Activated CD4-positive, alpha-beta memory T cell treated with anti-CD3 and anti-CD28 coated beads, Interleukin-2, amount 10 ng/mL, durations not matched to agents 7 days and 5 days (primary cell): ENCODE measurements at regions not wholly inside any gene's neighbourhood (a gene's known extent, or its start where the extent isn't known, plus 50 kb on each side); places are given as distances from the start of the nearest gene placed in this dataset.
"Not testable (repeated sequence)": the region's sequence is repeated elsewhere in the genome, so short reads cannot be mapped to it uniquely, and the experiment has no call there.

Experiments
- CTCF ChIA-PET: fragments of 350-600 bp; sonication (Branson Sonifier 250); formaldehyde crosslinking; loops from one replicate; lab custom pipeline; 2021; ENCODE audit warnings: antibody characterized with exemption, inconsistent platforms; lab: Charles Lee
- POLR2A ChIA-PET: fragments of 350-600 bp; sonication (Branson Sonifier 250); formaldehyde crosslinking; loops from one replicate; lab custom pipeline; 2021; ENCODE audit warnings: antibody characterized with exemption; lab: Charles Lee
- DNase-seq: peaks from one replicate; pipeline ENCODE4 v3.0.0-alpha.2; 2020
- H3K27ac Mint-ChIP-seq: one replicate; pipeline ENCODE4 v1.8.0; 2021; ENCODE audit warnings: mild to moderate bottlenecking, mixed read lengths
- H3K27me3 Mint-ChIP-seq: one replicate; pipeline ENCODE4 v1.8.0; 2021; ENCODE audit warnings: mixed read lengths
- H3K36me3 Mint-ChIP-seq: one replicate; pipeline ENCODE4 v1.8.0; 2021; ENCODE audit warnings: low read depth, mixed read lengths
- H3K4me1 Mint-ChIP-seq: one replicate; pipeline ENCODE4 v1.8.0; 2021; ENCODE audit warnings: mixed read lengths
- H3K4me3 Mint-ChIP-seq: one replicate; pipeline ENCODE4 v1.8.0; 2021; ENCODE audit warnings: mild to moderate bottlenecking, mixed read lengths
- H3K9me3 Mint-ChIP-seq: one replicate; pipeline ENCODE4 v1.8.0; 2021; ENCODE audit warnings: mixed read lengths

- Mint-ChIP-seq H3K4me1 (no peaks in the 10 kb centered on the region), H3K4me3 (no peak overlapping the region), H3K27me3 (peaks cover 3% of the 10 kb centered on the region), H3K36me3 (no peaks in the 10 kb centered on the region), H3K9me3 (no peaks in the 10 kb centered on the region), H3K27ac (no peak overlapping the region)
- no peak for DNase-seq
- ChIA-PET POLR2A (no interaction called here), CTCF (no interaction called here)
Measured at GRCh38 chr17:33858682-33859081, 396.4 kb upstream of the CCL2 start.

GRCh38 chr17:33862772-33863602 is 392.1 kb upstream of the CCL2 start:
- no peaks in the 10 kb centered on the region for H3K9me3 Mint-ChIP-seq
- peaks cover 5% of the 10 kb centered on the region for H3K27me3 Mint-ChIP-seq
- no peaks in the 10 kb centered on the region for H3K4me1 Mint-ChIP-seq
- H3K36me3 Mint-ChIP-seq = no peaks in the 10 kb centered on the region
- H3K4me3 Mint-ChIP-seq = no peak overlapping the region
- no peak for DNase-seq
- POLR2A ChIA-PET = no interaction called here
- CTCF ChIA-PET = no interaction called here
- H3K27ac Mint-ChIP-seq = no peak overlapping the region

- Mint-ChIP-seq H3K4me3 (no peak overlapping the region), H3K4me1 (no peaks in the 10 kb centered on the region), H3K27me3 (peaks cover 2% of the 10 kb centered on the region), H3K9me3 (no peaks in the 10 kb centered on the region), H3K27ac (no peak overlapping the region), H3K36me3 (no peaks in the 10 kb centered on the region)
- POLR2A ChIA-PET = no interaction called here
- DNase-seq = no peak
- CTCF ChIA-PET = no interaction called here
Measured at GRCh38 chr17:33864758-33865229, 390.3 kb upstream of the CCL2 start.

GRCh38 chr17:33868899-33869298 is 386.2 kb upstream of the CCL2 start:
- POLR2A ChIA-PET = no interaction called here
- DNase-seq = no peak
- CTCF ChIA-PET = no interaction called here
- H3K27me3 Mint-ChIP-seq = peaks cover 8% of the 10 kb centered on the region
- no peaks in the 10 kb centered on the region for H3K9me3 Mint-ChIP-seq
- no peaks in the 10 kb centered on the region for H3K36me3 Mint-ChIP-seq
- no peak overlapping the region for H3K4me3 Mint-ChIP-seq
- H3K27ac Mint-ChIP-seq = no peak overlapping the region
- no peaks in the 10 kb centered on the region for H3K4me1 Mint-ChIP-seq

- Mint-ChIP-seq H3K27me3 (peaks cover 11% of the 10 kb centered on the region), H3K4me3 (no peak overlapping the region), H3K9me3 (no peaks in the 10 kb centered on the region), H3K4me1 (no peaks in the 10 kb centered on the region), H3K27ac (no peak overlapping the region), H3K36me3 (no peaks in the 10 kb centered on the region)
- no peak for DNase-seq
- ChIA-PET POLR2A (no interaction called here), CTCF (no interaction called here)
Measured at GRCh38 chr17:33870936-33871335, 384.1 kb upstream of the CCL2 start.

GRCh38 chr17:33871720-33872540 is 383.2 kb upstream of the CCL2 start:
- ChIA-PET POLR2A (no interaction called here), CTCF (no interaction called here)
- H3K27me3 Mint-ChIP-seq = peaks cover 9% of the 10 kb centered on the region
- H3K27ac Mint-ChIP-seq = no peak overlapping the region
- no peaks in the 10 kb centered on the region for H3K4me1 Mint-ChIP-seq
- H3K9me3 Mint-ChIP-seq = no peaks in the 10 kb centered on the region
- no peaks in the 10 kb centered on the region for H3K36me3 Mint-ChIP-seq
- H3K4me3 Mint-ChIP-seq = no peak overlapping the region
- no peak for DNase-seq

- no peak overlapping the region for H3K4me3 Mint-ChIP-seq
- H3K36me3 Mint-ChIP-seq = no peaks in the 10 kb centered on the region
- no peak for DNase-seq
- ChIA-PET CTCF (no interaction called here), POLR2A (no interaction called here)
- no peak overlapping the region for H3K27ac Mint-ChIP-seq
- peaks cover 10% of the 10 kb centered on the region for H3K27me3 Mint-ChIP-seq
- no peaks in the 10 kb centered on the region for H3K9me3 Mint-ChIP-seq
- H3K4me1 Mint-ChIP-seq = no peaks in the 10 kb centered on the region
Measured at GRCh38 chr17:33873201-33873617, 381.9 kb upstream of the CCL2 start.

- H3K4me3 Mint-ChIP-seq = no peak overlapping the region
- peaks cover 13% of the 10 kb centered on the region for H3K27me3 Mint-ChIP-seq
- H3K4me1 Mint-ChIP-seq = no peaks in the 10 kb centered on the region
- no peak for DNase-seq
- no peak overlapping the region for H3K27ac Mint-ChIP-seq
- CTCF ChIA-PET = no interaction called here
- no peaks in the 10 kb centered on the region for H3K36me3 Mint-ChIP-seq
- POLR2A ChIA-PET = no interaction called here
- H3K9me3 Mint-ChIP-seq = no peaks in the 10 kb centered on the region
Measured at GRCh38 chr17:33874617-33875060, 380.4 kb upstream of the CCL2 start.

- H3K27ac Mint-ChIP-seq = no peak overlapping the region
- no peaks in the 10 kb centered on the region for H3K36me3 Mint-ChIP-seq
- ChIA-PET POLR2A (no interaction called here), CTCF (no interaction called here)
- peaks cover 13% of the 10 kb centered on the region for H3K27me3 Mint-ChIP-seq
- no peaks in the 10 kb centered on the region for H3K9me3 Mint-ChIP-seq
- H3K4me3 Mint-ChIP-seq = no peak overlapping the region
- DNase-seq = no peak
- no peaks in the 10 kb centered on the region for H3K4me1 Mint-ChIP-seq
Measured at GRCh38 chr17:33875973-33876372, 379.1 kb upstream of the CCL2 start.

GRCh38 chr17:33882273-33882672 is 372.8 kb upstream of the CCL2 start:
- H3K9me3 Mint-ChIP-seq, H3K4me1 Mint-ChIP-seq, H3K4me3 Mint-ChIP-seq, DNase-seq, H3K36me3 Mint-ChIP-seq, H3K27ac Mint-ChIP-seq, CTCF ChIA-PET, POLR2A ChIA-PET, H3K27me3 Mint-ChIP-seq: not testable (repeated sequence)

GRCh38 chr17:33882677-33883076 is 372.4 kb upstream of the CCL2 start:
- H3K4me3 Mint-ChIP-seq, CTCF ChIA-PET, H3K4me1 Mint-ChIP-seq, H3K9me3 Mint-ChIP-seq, H3K27ac Mint-ChIP-seq, H3K27me3 Mint-ChIP-seq, H3K36me3 Mint-ChIP-seq, POLR2A ChIA-PET, DNase-seq: not testable (repeated sequence)

GRCh38 chr17:33888455-33888854 is 366.6 kb upstream of the CCL2 start:
- no peak overlapping the region for H3K4me3 Mint-ChIP-seq
- H3K27ac Mint-ChIP-seq = no peak overlapping the region
- H3K27me3 Mint-ChIP-seq = peaks cover 9% of the 10 kb centered on the region
- H3K36me3 Mint-ChIP-seq = no peaks in the 10 kb centered on the region
- ChIA-PET CTCF (no interaction called here), POLR2A (no interaction called here)
- no peak for DNase-seq
- H3K4me1 Mint-ChIP-seq = no peaks in the 10 kb centered on the region
- no peaks in the 10 kb centered on the region for H3K9me3 Mint-ChIP-seq

- ChIA-PET CTCF (no interaction called here), POLR2A (no interaction called here)
- Mint-ChIP-seq H3K4me3 (no peak overlapping the region), H3K36me3 (no peaks in the 10 kb centered on the region), H3K27me3 (peaks cover 9% of the 10 kb centered on the region), H3K9me3 (no peaks in the 10 kb centered on the region), H3K4me1 (no peaks in the 10 kb centered on the region), H3K27ac (no peak overlapping the region)
- no peak for DNase-seq
Measured at GRCh38 chr17:33889040-33889439, 366.0 kb upstream of the CCL2 start.
